Endothelial cell of umbilical vein (primary cell): ENCODE measurements at regions not wholly inside any gene's neighbourhood (a gene's known extent, or its start where the extent isn't known, plus 50 kb on each side); places are given as distances from the start of the nearest gene placed in this dataset.

Experiments
- BruUV-seq: library from RNA; stranded (reverse); fragments of 400-500 nt; replicated peaks from 2 replicates; lab custom pipeline; 2021; lab: Mats Ljungman, UMichigan
- CTCF ChIA-PET: fragments of 300-600, 350-600 bp; sonication (Branson Sonifier 250); formaldehyde crosslinking; loops from one replicate; lab custom pipeline; 2021; ENCODE audit warnings: antibody characterized with exemption, inconsistent platforms; lab: Charles Lee
- POLR2A ChIA-PET: fragments of 300-600, 350-600 bp; sonication (Branson Sonifier 250); formaldehyde crosslinking; loops from one replicate; lab custom pipeline; 2021; ENCODE audit warnings: antibody characterized with exemption, inconsistent platforms; lab: Charles Lee
- DNase-seq: peaks from one replicate; pipeline ENCODE4 v3.0.0-alpha.2; 2011; ENCODE audit warnings: low read depth, low spot score
- FAIRE-seq: peaks from 2 replicates; lab custom pipeline; 2011; peaks lifted over from hg19 to GRCh38; lab: Jason Lieb, UNC
- H2AFZ ChIP-seq: 2 replicates; pipeline ENCODE4 v1.6.0; 2012; ENCODE audit warnings: low read depth, low read length, control low read depth, inconsistent platforms
- H3K27ac ChIP-seq: 2 replicates; pipeline ENCODE4 v1.5.1; 2011; ENCODE audit warnings: low read depth, mild to moderate bottlenecking, control low read depth, low read length, moderate library complexity; ENCODE audit not compliant: insufficient read depth
- H3K27me3 ChIP-seq, 2 experiments: 2 replicates each; pipeline versions ENCODE4 v1.6.0 to v1.6.1; 2011; ENCODE audit warnings: low read length in 2 of 2, mixed read lengths in 1 of 2; ENCODE audit not compliant: control insufficient read depth in 2 of 2, insufficient read depth in 2 of 2
- H3K36me3 ChIP-seq, 2 experiments: 2 replicates in 1 of 2; 3 replicates in 1 of 2; pipeline ENCODE4 v1.5.1; 2011; ENCODE audit warnings: low read length in 2 of 2, mild to moderate bottlenecking in 1 of 2, moderate library complexity in 1 of 2; ENCODE audit not compliant: control insufficient read depth in 2 of 2, insufficient read depth in 2 of 2; ENCODE audit errors: extremely low read depth in 1 of 2
- H3K4me1 ChIP-seq: 3 replicates; pipeline ENCODE4 v1.5.1; 2011; ENCODE audit warnings: mild to moderate bottlenecking, low read length; ENCODE audit not compliant: control insufficient read depth, insufficient read depth; ENCODE audit errors: extremely low read depth
- H3K4me2 ChIP-seq: 2 replicates; pipeline ENCODE4 v1.6.1; 2011; ENCODE audit warnings: low read length, control low read depth, mixed read lengths; ENCODE audit not compliant: insufficient read depth
- H3K4me3 ChIP-seq, 3 experiments: fragments of 200-600 bp in 1 of 3; sonication (generic), shearing (Covaris generic) in 1 of 3; replicated peaks in 1 of 3; 2 replicates each; pipeline ENCODE4 v1.5.1; 2011 to 2016; ENCODE audit warnings: control low read depth in 3 of 3, low read length in 3 of 3, mild to moderate bottlenecking in 2 of 3, inconsistent platforms in 1 of 3, low read depth in 1 of 3, moderate library complexity in 1 of 3; ENCODE audit not compliant: insufficient read depth in 1 of 3
- H3K79me2 ChIP-seq: 2 replicates; pipeline ENCODE4 v1.6.0; 2012; ENCODE audit warnings: low read length, inconsistent platforms; ENCODE audit not compliant: control insufficient read depth, insufficient read depth
- H3K9ac ChIP-seq: replicated peaks from 2 replicates; pipeline ENCODE3; 2011; ENCODE audit warnings: low read length, control low read depth; ENCODE audit not compliant: insufficient read depth; ENCODE audit errors: extremely low read depth
- H3K9me1 ChIP-seq: replicated peaks from 3 replicates; pipeline ENCODE4 v1.6.0; 2011; ENCODE audit warnings: mild to moderate bottlenecking, low read length; ENCODE audit not compliant: control insufficient read depth, insufficient read depth; ENCODE audit errors: extremely low read depth
- H3K9me3 ChIP-seq: replicated peaks from 2 replicates; pipeline ENCODE4 v1.5.1; 2012; ENCODE audit warnings: low read length, inconsistent platforms; ENCODE audit not compliant: control insufficient read depth, insufficient read depth
- H4K20me1 ChIP-seq: replicated peaks from 2 replicates; pipeline ENCODE3; 2011; ENCODE audit warnings: mild to moderate bottlenecking, low read length; ENCODE audit not compliant: control insufficient read depth, insufficient read depth; ENCODE audit errors: extremely low read depth
- CTCF ChIP-seq, 2 donors: IDR thresholded peaks; 1 replicate in 1 of 2; 2 replicates in 1 of 2; pipeline ENCODE4 v1.5.1; 2011; ENCODE audit warnings: low read length in 2 of 2, mild to moderate bottlenecking in 2 of 2, moderate library complexity in 2 of 2, control low read depth in 1 of 2, inconsistent platforms in 1 of 2, low read depth in 1 of 2; ENCODE audit not compliant: insufficient read depth in 1 of 2; ENCODE audit errors: extremely low read depth in 1 of 2
- EZH2 ChIP-seq: IDR thresholded peaks from 2 replicates; pipeline ENCODE4 v1.6.1; 2012; ENCODE audit warnings: borderline replicate concordance, low read depth, mild to moderate bottlenecking, moderate library complexity, low read length, inconsistent platforms; ENCODE audit not compliant: severe bottlenecking
- FOS ChIP-seq: IDR thresholded peaks from 2 replicates; pipeline ENCODE4 v1.6.1; 2011; ENCODE audit warnings: mild to moderate bottlenecking, low read length, moderate library complexity, borderline replicate concordance; ENCODE audit not compliant: insufficient read depth
- GATA2 ChIP-seq: IDR thresholded peaks from 2 replicates; pipeline ENCODE4 v1.7.0; 2011; ENCODE audit warnings: low read depth, mild to moderate bottlenecking, moderate library complexity, mixed read lengths, low read length; ENCODE audit not compliant: insufficient read length, insufficient read depth
- JUN ChIP-seq: IDR thresholded peaks from 2 replicates; pipeline ENCODE4 v1.6.1; 2011; ENCODE audit warnings: borderline replicate concordance, low read depth; ENCODE audit not compliant: insufficient read length, insufficient read depth
- MYC ChIP-seq: IDR thresholded peaks from one replicate; pipeline ENCODE4 v1.6.1; 2011; ENCODE audit warnings: mild to moderate bottlenecking, low read depth, low read length
- POLR2A ChIP-seq: IDR thresholded peaks from 2 replicates; pipeline ENCODE4 v1.6.1; 2012; ENCODE audit warnings: low read depth, mild to moderate bottlenecking, control low read depth, low read length
- POLR2AphosphoS5 ChIP-seq: IDR thresholded peaks from 2 replicates; pipeline ENCODE4 v1.6.1; 2012; ENCODE audit warnings: low read depth, mild to moderate bottlenecking, control low read depth, low read length, moderate library complexity; ENCODE audit not compliant: insufficient read depth
- dilution Hi-C: fragments of 300-500 bp; cut with MboI; formaldehyde crosslinking; loops from one replicate; pipeline ENCODE4 v1.15.0; 2019; ENCODE audit warnings: low sequenced_read_pairs; ENCODE audit not compliant: extremely low pct_ligation_motif_present
- intact Hi-C: fragments of 100-400 bp; cut with micrococcal nuclease; formaldehyde crosslinking; loops from one replicate; pipeline ENCODE4 v1.10.0; 2022
- TF ChIP-seq, protein P1 (sequence below): IDR thresholded peaks from 2 replicates; pipeline ENCODE4 v1.6.1; 2011; ENCODE audit not compliant: insufficient read depth, insufficient read length

DNA sequence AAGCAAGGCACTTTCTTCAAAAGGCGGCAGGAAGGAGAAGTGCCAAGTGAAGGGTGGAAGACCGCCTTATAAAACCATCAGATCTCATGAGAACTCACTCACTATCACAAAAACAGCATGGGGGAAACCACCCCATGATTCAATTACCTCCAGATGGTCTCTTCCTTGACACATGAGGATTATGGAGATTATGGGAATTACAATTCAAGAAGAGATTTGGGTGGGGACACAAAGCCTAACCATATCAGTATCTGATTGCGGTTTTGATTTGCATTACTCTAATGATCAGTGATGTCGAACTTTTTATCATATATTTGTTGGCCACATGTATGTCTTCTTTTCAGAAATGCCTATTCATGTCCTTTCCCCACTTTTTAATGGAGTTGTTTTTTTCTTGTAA is 549.3 kb upstream of the IL12A start:
- FAIRE-seq = no peak
- dilution Hi-C loops (no loop called here), intact Hi-C loops (no loop called here)
- Histone ChIP-seq H2AFZ (no peak overlapping the region), H3K9me1 (no peaks in the 10 kb centered on the region), H3K4me3 (no peak overlapping the region), H3K27me3 (no peaks in the 10 kb centered on the region), H3K4me1 (no peaks in the 10 kb centered on the region), H3K27ac (no peak overlapping the region), H3K79me2 (no peaks in the 10 kb centered on the region), H3K9me3 (no peaks in the 10 kb centered on the region), H3K9ac (no peak overlapping the region), H4K20me1 (no peaks in the 10 kb centered on the region), H3K36me3 (no peaks in the 10 kb centered on the region), H3K4me2 (no peak overlapping the region)
- BruUV-seq = no TSS peak
- ChIA-PET CTCF (no interaction called here), POLR2A (no interaction called here)
- DNase-seq = no peak
- TF ChIP-seq POLR2A (no peak), GATA2 (no peak), CTCF (IDR thresholded peaks at IDR 0.05; ENCODE audit: extremely low read depth in 1 of 2, insufficient read depth in 1 of 2, low read depth in 1 of 2, low read length in 2 of 2) (no peak), JUN (no peak), POLR2AphosphoS5 (no peak)

DNA sequence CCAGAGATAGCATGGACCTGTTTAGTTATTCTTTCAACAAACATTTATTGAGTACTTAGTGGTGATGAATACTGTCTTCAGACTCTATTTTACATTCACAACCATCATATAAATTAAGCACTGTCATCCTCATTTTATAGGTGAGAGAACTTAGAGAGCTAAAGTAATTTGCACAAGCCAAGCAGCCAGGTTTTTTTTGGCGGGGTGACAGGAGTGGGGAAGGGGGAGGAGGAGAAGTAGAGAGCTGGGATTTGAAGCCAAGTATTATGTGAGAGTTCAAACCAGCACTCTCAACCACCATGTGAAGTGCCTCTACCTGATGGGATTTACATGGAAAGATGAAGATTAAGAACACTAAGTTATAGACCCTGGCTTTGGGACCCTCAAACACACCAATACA is 547.4 kb upstream of the IL12A start:
- POLR2A ChIA-PET = no interaction called here
- H3K4me1 ChIP-seq = no peaks in the 10 kb centered on the region
- no peaks in the 10 kb centered on the region for H3K79me2 ChIP-seq
- H3K9ac ChIP-seq = no peak overlapping the region
- CTCF ChIA-PET = no interaction called here
- no peaks in the 10 kb centered on the region for H4K20me1 ChIP-seq
- intact Hi-C loops (no loop called here), dilution Hi-C loops (no loop called here)
- no peaks in the 10 kb centered on the region for H3K9me1 ChIP-seq
- H3K27me3 ChIP-seq = no peaks in the 10 kb centered on the region
- no peaks in the 10 kb centered on the region for H3K9me3 ChIP-seq
- TF ChIP-seq EZH2 (no peak), JUN (no peak), FOS (no peak), MYC (no peak), GATA2 (no peak), CTCF (IDR thresholded peaks at IDR 0.05; ENCODE audit: extremely low read depth in 1 of 2, insufficient read depth in 1 of 2, low read depth in 1 of 2, low read length in 2 of 2) (no peak), POLR2A (no peak), POLR2AphosphoS5 (no peak)
- TF ChIP-seq, protein P1, sequence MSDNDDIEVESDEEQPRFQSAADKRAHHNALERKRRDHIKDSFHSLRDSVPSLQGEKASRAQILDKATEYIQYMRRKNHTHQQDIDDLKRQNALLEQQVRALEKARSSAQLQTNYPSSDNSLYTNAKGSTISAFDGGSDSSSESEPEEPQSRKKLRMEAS = no peak
- no peak overlapping the region for H3K4me2 ChIP-seq
- no peak overlapping the region for H3K27ac ChIP-seq
- FAIRE-seq (no peak), DNase-seq (no peak)
- no peak overlapping the region for H3K4me3 ChIP-seq
- no TSS peak for BruUV-seq
- no peak overlapping the region for H2AFZ ChIP-seq
- no peaks in the 10 kb centered on the region for H3K36me3 ChIP-seq
